ENCODE measurements at regions not wholly inside any gene's neighbourhood (a gene's known extent, or its start where the extent isn't known, plus 50 kb on each side); places are given as distances from the start of the nearest gene placed in this dataset.

DNA sequence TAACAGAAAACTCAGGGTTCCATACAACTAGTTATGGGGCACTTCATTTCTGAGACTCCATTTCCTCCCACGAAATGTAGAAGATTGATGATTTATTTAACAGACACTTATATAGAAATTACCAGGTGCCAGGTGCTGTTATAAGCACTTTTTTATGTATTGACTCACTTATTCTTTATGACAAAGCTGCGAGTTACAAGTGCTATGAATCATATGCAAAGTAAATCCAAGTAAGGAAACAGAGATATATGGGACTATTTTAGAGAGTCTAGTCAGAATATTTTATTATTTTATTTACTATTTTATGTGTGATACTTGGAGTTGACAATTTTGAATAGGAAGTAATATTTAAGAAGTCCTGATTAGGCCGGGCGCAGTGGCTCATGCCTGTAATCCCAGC, 822.8 kb upstream of the C9orf72 start:
- Histone ChIP-seq H3K4me1 (no peaks in the 10 kb centered on the region), H3K27me3 (no peaks in the 10 kb centered on the region), H3K36me3 (no peaks in the 10 kb centered on the region), H3K4me3 (no peak overlapping the region), H3K27ac (no peak overlapping the region), H3K9me3 (no peaks in the 10 kb centered on the region)
- intact Hi-C loops (cut with DNase I), result no loop called here
- TF ChIP-seq, protein P1, sequence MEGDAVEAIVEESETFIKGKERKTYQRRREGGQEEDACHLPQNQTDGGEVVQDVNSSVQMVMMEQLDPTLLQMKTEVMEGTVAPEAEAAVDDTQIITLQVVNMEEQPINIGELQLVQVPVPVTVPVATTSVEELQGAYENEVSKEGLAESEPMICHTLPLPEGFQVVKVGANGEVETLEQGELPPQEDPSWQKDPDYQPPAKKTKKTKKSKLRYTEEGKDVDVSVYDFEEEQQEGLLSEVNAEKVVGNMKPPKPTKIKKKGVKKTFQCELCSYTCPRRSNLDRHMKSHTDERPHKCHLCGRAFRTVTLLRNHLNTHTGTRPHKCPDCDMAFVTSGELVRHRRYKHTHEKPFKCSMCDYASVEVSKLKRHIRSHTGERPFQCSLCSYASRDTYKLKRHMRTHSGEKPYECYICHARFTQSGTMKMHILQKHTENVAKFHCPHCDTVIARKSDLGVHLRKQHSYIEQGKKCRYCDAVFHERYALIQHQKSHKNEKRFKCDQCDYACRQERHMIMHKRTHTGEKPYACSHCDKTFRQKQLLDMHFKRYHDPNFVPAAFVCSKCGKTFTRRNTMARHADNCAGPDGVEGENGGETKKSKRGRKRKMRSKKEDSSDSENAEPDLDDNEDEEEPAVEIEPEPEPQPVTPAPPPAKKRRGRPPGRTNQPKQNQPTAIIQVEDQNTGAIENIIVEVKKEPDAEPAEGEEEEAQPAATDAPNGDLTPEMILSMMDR (IDR thresholded peaks at IDR 0.05), result no peak
- no peak for DNase-seq (ENCODE audit: low spot score in 2 of 2)

DNA sequence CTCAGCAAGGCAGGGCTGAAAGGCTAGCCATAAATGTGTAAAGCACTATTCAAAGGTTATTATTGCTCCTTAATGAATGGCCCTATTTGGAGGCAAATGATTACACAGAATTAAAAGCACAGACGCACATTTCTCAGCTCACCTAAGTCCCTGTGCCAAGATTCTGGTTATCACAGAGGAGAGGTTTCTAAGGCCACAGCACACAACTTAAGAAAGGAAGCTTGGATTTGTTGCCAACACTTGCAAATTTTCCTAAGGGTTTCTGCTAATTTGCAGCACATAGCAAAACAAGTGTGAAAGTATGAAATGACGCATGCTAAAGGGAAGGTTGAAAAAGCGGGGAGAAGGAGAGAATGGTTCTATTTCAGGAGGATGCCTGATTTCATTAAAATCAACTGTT, 834.1 kb upstream of the C9orf72 start:
- Histone ChIP-seq H3K27me3 (no peaks in the 10 kb centered on the region), H3K4me1 (no peaks in the 10 kb centered on the region), H3K36me3 (no peaks in the 10 kb centered on the region), H3K27ac (no peak overlapping the region), H3K4me3 (no peak overlapping the region), H3K9me3 (no peaks in the 10 kb centered on the region)
- intact Hi-C loops (cut with DNase I), result no loop called here
- TF ChIP-seq, protein P1 (IDR thresholded peaks at IDR 0.05), result no peak
- no peak for DNase-seq (ENCODE audit: low spot score in 2 of 2)

DNA sequence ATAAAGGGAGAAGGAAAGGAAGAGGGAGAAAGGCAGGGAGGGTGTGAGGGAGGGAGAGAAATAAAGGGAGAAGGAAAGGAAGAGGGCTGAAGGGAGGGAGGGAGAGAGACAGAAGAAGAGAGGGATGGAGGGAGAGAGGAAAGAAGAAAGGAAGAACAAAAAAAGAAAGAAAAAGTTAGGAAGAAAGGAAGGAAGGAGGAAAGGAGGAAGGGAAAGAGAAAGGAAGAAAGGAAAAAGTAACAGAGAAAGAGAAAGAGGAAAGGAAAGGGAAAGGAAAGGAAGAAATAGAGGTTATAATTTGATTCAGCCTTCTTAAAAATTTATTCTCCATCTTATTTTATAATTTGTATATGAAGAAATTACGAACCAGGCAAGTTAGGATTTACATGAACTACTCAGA, 836.6 kb upstream of the C9orf72 start:
- Histone ChIP-seq H3K9me3 (no peaks in the 10 kb centered on the region), H3K4me1 (no peaks in the 10 kb centered on the region), H3K27ac (no peak overlapping the region), H3K27me3 (no peaks in the 10 kb centered on the region), H3K4me3 (no peak overlapping the region), H3K36me3 (no peaks in the 10 kb centered on the region)
- DNase-seq (ENCODE audit: low spot score in 2 of 2), result no peak
- intact Hi-C loops (cut with DNase I), result no loop called here
- TF ChIP-seq, protein P1 (IDR thresholded peaks at IDR 0.05), result no peak

DNA sequence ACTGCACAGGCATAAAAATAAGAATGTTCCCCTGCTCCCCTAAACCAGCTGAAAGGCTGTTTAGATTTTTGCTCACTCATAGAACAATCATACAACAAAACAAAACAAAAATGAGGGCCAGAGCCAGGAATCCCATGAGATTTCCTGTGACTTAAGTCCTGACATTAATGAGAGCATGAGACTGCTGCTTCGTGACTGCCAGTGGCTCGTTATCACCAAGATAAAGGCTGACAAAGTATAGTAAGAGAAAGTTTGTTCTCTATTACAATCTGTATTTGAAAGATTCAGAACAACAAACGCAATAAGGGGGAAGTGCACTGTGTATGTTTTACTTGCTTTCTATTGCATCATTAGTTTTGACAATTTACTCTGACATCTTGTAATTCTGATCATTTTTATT, 837.1 kb upstream of the C9orf72 start:
- Histone ChIP-seq H3K4me1 (no peaks in the 10 kb centered on the region), H3K9me3 (no peaks in the 10 kb centered on the region), H3K27ac (no peak overlapping the region), H3K4me3 (no peak overlapping the region), H3K36me3 (no peaks in the 10 kb centered on the region), H3K27me3 (no peaks in the 10 kb centered on the region)
- DNase-seq (ENCODE audit: low spot score in 2 of 2), result no peak
- intact Hi-C loops (cut with DNase I), result no loop called here
- TF ChIP-seq, protein P1 (IDR thresholded peaks at IDR 0.05), result no peak

DNA sequence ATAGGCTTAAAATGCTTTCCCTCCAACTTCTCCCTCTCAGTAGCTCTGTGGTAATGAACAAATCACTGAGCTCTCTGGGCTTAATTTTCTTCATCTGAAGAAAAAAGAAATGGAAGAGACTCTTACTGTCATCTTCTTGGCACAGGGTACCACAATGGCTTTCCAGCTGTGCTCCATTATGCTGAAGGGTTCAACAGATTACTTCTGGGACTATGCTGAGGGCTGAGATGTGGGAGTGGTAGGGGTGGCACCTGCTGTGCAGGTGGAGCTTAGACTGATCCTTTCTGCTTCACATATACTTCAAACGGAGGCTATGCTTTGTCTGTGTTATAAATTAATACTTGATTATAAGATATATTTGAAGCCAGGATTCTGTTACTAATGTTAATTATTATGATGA, 840.2 kb upstream of the C9orf72 start:
- H3K27ac ChIP-seq, result no peak overlapping the region
- no peaks in the 10 kb centered on the region for H3K9me3 ChIP-seq
- TF ChIP-seq, protein P1 (IDR thresholded peaks at IDR 0.05), result no peak
- H3K4me1 ChIP-seq, result no peaks in the 10 kb centered on the region
- H3K36me3 ChIP-seq, result no peaks in the 10 kb centered on the region
- DNase-seq (ENCODE audit: low spot score in 2 of 2), result no peak
- intact Hi-C loops (cut with DNase I), result no loop called here
- no peaks in the 10 kb centered on the region for H3K27me3 ChIP-seq
- no peak overlapping the region for H3K4me3 ChIP-seq

DNA sequence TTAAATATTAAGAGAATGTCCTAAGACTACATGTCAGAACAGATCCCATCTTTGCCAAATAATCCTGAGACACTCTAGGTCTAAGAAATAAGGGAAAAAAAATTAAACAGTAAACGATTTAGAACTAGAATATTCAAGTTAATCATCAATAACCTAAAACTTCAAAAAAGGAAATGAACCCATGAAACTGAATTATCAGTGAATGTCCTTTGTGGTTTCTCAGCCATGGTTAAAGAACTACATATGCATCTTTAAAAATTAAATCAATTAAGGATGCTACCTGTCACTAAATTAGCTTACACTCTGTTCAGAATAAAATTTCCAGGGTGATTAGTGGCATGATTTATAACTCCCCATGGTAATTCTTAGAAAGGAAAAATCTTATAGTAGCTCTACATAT, 850.0 kb upstream of the C9orf72 start:
- TF ChIP-seq, protein P1 (IDR thresholded peaks at IDR 0.05), result no peak
- intact Hi-C loops (cut with DNase I), result no loop called here

More for the DNA sequence above, 850.0 kb upstream of the C9orf72 start:
- Histone ChIP-seq H3K27me3 (no peaks in the 10 kb centered on the region), H3K36me3 (no peaks in the 10 kb centered on the region), H3K4me1 (no peaks in the 10 kb centered on the region), H3K27ac (no peak overlapping the region), H3K4me3 (no peak overlapping the region), H3K9me3 (no peaks in the 10 kb centered on the region)
- DNase-seq (ENCODE audit: low spot score in 2 of 2), result no peak

Measured in ascending aorta (tissue), 2 donors.